ENCODE measurements at regions not wholly inside any gene's neighbourhood (a gene's known extent, or its start where the extent isn't known, plus 50 kb on each side); places are given as distances from the start of the nearest gene placed in this dataset.

DNA sequence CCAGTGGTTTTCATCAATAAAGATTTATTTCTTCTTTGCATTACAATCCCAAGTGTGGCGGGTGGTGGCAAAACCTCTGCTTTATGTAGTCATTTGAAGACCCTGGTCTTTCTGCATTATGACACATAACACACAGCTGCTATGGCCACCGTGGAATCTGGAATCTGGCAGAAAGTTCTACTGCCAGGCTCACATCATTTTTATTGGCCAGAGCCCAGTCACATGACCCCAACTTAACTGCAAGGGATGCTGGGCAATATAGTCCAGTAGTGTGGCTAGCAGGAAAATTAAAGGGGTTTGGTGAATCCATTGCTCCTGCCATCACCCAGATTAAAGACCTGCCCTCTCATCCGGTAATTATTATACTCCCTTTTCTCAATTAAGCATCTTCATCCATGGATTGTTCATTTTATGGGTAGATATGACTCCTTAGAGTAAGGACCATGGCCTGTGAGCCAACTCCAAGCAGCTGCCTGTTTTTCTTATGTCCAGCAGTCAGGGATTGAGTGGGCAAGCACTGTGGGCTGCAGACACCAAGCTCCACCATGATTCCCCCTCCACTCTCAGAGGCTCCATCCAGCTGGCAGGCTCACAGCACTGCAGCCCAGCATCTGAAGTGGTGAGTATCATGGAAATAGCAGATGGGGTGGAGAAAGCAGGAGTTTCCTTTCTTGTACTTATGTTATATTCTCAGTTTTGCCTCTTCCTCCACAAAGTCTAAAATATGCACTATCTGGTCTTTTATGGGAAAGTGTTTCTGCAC lies 1030.7 kb downstream of the AACS start:
- DNase-seq (ENCODE audit: low read depth) = no peak

DNA sequence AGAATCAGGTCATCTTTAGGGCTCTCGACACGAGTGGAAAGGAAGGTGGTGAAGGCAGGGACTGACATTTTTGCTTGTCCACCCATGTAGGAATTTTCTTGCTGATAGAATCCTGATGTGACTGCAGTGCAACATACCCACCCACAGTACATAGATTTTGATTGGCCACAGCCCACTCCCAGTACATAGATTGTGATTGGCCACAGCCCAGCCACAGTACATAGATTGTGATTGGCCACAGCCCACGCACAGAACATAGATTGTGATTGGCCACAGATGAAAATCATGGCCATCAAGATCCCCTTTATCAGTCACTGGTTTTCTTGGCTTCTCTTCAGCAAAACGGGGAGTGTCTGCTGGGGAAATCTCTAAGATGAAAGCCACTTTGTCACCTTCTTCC lies 1041.5 kb downstream of the AACS start:
- DNase-seq (ENCODE audit: low read depth) = no peak

DNA sequence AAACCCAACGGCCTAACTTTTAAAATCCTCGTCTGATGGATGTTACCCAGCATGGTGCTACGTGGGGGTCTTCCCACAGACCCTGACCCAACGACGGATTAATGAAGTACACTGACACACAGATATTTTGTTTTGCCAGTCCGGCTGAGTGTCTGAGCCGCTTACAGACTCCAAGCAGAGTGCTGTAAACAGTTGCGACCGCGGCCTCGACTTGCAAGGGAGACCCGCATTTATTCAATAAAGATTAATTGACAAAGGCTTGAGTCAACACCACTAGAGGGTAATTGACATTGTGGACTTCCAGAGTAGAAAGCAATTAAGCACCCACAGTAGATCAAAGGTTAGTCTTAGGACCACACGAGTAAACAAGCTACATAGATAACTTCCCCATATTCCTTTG lies 1042.4 kb downstream of the AACS start:
- DNase-seq (ENCODE audit: low read depth) = no peak

DNA sequence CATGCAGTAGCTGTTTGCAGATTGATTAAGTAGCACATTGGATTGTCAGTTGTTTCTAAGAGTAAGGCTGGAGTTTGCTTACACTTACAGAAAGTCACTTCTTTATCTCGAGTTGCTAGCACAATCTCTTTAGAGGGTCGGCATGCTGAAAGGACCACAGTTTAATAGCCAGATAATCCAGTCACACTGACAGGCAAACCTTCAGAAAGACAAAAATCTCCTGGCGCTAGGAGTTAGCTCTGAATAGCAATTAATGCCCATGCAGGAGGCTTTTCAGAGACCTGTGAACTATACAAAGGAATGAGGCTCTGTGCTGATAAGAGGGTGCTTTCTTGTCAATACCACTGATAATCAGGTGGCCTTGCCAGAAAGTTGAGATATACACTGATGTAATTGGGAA lies 1043.0 kb downstream of the AACS start:
- DNase-seq (ENCODE audit: low read depth) = no peak

DNA sequence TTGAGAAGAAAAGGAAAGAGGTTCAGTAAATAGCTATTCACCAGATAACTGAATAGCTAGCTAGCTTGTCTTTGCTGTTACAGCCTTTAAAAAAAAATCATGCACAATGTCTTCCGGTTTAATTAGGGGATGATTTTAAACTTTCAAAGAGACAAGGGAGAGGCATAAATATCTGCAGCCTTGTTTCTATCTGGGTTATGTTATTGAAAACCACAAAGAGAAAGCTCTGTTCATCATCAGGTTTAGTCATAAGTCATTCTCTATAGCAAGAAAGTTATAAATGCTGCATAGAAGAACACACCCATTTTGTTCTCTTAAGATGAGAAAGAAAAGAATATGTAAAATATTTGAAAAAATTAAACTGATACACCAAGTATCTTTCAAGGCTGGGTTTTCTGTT lies 1046.9 kb downstream of the AACS start:
- no peak for DNase-seq (ENCODE audit: low read depth)

DNA sequence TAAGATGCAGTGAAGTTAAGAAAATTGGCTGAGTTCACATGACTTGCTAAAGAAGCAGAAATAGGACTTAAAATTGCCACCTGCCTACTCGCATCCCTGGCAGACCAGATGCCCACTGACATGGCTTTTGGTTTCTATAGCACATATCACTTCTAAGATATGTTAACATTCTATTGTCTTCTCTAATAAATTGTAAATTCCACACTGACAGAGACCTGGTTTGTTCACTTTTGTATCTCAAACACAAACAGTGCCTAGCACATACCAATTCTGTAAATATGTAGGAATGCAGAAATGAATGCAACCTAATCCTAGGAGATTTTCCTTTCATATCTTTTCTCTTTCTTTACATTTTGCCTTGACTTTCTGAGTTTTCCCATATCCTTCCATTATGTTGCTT lies 1047.6 kb downstream of the AACS start:
- no peak for DNase-seq (ENCODE audit: low read depth)

DNA sequence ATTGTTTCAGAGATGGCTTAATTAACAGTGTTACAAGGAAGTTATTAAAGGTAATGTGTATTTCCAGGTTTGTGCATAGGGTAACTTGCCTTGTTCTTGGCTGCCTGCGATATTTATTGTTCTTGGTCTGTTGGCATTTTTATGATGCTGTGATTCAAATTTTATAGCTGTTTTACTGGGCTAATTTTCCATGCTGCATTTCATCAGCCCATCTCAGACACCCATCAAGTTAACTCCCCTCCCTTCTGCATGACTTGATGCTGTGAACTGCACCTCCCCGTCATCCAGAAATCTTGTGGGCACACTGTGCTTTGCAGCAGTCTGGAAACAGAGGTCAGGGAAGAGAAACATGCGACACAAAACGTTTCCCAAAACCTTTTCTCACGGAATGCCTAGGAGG lies 1049.2 kb downstream of the AACS start:
- no peak for DNase-seq (ENCODE audit: low read depth)

DNA sequence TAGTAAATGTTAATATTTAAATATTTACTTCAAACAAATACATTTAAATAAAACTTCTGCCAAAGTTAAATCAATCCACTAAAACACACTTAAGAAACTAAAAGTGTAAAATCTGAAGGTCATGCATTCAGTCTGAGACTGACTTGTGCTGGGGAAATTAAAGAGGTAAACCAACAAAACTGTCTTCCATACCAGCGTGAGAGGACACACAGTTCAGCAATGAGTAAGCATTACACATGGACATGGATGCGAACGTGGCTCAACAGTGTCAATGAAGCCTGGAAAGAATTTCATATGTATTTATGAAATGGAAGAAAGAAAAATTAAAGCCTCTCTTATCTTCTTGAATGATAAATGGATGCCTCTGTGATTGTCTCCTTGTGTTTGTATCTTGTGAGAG lies 1052.3 kb downstream of the AACS start:
- no peak for DNase-seq (ENCODE audit: low read depth)

DNA sequence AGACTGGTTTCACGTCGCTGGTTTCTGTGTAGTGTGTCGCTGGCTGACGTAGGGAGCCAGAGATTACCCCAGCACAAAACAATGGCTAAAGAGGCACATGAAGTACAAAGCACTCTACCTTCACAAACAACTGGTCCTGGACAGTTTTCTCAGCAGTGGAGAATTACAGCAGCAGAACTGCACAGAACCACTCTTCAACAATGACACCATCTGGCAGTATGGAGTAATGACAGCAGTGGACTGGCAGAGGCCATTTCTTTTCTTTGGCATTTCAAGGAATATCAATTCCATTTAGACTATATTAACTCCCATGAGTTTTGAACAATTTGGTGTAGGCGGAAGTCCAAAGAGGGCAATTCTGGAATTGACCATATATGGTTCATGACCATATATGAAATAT lies 1074.1 kb downstream of the AACS start:
- DNase-seq (ENCODE audit: low read depth) = no peak

DNA sequence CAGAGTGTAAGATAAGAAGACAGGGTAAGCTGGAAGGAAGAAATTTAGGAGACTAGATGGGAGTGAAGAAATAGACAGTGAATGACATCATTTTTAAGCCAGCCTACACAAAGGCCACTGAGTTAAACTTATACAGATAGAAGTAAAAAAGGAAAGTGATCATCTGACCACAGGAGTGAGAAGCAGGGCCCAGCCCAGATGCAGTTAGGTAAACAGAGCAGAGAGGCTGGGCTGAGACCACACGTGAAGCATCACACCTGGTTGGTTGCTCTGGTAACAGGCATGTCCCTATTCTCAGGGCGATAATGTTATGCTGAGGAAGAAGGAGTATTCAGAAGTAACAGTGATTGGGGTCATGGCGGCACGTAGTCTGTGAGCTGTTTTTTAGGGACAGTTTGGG lies 1079.4 kb downstream of the AACS start:
- no peak for DNase-seq (ENCODE audit: low read depth)

DNA sequence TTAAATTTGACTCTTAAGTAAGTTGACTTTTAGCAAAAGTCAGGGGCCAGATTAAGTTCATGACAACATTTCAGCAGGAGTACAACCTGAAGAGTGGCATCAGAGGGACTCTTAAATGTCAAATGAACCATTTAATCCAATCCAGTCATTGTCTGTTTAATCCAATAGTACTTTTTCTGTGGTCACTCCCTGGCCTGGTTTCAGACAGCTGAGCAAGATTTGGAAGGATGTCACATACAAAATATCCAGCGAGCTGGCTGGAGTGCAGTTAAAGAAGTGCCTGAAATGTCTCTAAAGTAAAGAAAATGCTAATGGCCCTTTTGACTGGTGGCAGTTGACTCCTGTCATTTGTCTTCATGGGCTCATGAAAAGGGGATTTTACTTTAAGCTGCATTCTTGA lies 1082.1 kb downstream of the AACS start:
- no peak for DNase-seq (ENCODE audit: low read depth)

DNA sequence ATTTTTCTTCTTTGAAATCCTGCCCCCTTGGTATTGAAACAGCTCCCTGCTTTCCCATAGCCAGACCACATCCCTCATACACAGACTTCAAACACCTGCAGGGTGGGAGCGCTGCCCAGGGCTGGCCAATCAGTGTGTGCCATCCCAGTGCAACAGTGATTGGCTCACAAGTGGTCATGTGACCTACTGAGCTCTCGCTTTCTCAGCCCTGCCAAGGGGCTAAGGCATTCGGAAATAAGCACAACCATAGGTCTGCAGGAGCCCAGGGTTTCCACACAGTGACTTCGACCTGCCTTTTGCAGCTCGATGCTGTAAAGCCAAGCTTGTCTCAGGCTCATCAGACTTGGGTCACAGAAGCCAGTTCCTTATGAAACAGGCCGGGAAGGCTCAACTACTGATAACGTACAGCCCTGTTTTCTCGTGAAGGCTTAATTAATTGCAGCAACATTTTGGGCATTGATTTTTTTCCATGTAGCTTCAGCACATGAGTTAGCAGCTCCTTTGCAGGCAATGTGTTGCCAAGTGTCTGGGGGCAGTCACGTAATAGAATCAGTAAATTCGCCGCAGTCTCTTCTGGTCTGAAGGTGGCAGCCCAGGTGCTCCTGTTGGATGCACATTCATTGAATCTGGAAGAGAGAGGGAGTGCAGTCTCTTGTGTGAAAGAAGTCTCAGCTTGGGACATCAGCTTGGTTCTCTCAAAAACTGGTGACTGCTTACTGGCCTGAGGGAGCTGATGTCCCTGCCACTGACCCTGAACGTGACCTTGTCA lies 1091.8 kb downstream of the AACS start:
- no peak for DNase-seq (ENCODE audit: low read depth)

DNA sequence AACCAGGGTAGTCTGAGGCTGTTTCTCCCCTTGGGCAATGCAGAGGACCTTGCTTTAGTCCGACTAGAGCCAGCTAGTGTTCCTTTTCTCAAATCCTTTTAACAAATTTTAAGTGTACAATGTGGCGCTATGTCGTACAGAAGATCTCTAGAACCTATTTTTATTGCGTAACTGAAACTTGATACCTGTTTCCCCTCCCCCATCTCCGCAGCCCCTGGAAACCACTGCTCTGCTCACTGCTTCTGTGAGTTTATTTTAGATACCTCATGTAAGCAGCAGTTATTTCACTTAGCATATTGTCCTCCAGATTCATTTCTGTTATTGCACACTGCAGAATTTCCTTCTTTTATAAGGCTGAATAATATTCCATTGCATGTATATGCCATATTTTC lies 1092.3 kb downstream of the AACS start:
- no peak for DNase-seq (ENCODE audit: low read depth)

DNA sequence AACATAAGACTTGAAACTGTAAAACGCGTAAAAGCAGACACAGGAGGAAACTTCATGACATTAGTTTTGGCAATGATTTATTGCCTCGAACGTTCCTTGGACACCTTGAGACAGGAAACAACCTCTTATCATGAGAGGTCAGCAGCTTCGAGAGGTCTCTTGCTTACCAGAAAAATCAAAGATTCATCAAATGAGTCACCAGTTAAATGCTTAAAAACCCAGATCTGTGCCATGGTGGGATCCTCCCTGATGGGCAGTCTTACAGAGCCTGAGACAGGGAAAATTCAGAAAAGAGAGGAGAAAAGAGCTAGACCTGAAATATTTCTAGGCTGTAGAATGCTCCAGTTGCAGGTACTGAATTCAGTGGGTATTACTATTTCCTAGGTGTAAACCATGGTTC lies 1093.9 kb downstream of the AACS start:
- DNase-seq (ENCODE audit: low read depth) = no peak

DNA sequence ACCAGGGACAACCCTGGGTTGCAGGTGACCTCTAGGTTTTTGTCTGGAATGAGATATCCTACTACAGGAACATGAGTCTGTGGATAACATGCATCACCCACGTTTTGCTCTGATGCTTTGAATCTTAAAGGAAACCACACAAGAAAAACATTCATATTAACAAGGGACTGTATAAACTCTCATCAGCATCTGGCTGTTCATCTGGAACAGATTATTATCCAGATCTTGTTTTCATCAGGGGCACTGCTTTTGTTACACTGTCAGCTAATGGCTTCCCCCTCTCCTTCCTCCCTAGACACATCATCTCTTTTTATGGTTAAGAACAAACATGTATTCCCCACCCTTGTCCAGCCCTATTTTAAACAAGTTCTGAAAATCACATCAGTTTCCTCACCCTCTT lies 1095.7 kb downstream of the AACS start:
- no peak for DNase-seq (ENCODE audit: low read depth)

DNA sequence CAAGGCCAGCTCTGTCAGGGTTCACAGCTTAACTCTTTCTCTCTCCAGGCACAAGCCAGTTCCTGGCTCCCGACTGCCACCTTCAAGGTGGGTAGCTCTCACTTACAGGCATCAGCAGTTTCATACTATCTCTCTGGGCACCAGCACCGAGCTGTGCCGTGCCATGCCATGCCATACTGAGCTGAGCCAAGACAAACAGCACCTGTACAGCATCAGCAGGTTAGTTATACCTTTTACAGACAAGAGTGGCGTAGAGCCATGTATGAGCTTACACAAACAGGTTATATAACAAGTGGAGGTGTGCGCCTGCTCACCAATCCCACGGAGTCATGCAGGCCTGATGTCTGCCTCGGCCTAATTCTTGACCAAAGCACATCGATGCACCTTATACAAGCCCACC lies 1098.7 kb downstream of the AACS start:
- DNase-seq (ENCODE audit: low read depth) = no peak

DNA sequence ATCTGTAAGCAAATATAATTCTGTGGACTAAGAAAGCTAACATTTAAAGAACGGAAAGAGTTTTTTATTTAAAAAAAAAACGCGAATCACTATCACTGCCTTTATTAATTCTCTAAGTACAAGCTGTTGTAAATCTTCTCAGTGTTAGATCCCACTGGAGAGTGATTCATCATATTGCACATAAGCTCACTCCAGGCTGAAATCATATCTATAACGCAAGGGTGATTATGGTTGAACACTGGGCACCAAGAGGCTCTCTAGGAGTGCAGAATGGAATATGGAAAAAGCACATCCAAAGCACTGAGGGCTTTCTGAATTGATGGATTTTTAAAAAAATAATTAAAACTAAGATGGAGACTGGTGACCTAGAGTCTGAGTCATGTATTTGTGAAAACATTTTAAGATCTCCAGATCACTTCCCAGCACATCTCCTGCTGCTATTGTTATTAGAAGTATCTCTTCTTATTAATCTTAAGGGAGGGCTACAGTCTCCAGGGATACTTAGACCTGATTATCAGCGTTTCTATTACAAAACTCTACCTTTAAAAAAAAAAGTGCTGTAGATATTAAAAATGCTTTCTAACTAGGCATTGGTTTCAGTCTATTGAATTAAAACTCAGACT lies 1106.8 kb downstream of the AACS start:
- DNase-seq (ENCODE audit: low read depth) = no peak

DNA sequence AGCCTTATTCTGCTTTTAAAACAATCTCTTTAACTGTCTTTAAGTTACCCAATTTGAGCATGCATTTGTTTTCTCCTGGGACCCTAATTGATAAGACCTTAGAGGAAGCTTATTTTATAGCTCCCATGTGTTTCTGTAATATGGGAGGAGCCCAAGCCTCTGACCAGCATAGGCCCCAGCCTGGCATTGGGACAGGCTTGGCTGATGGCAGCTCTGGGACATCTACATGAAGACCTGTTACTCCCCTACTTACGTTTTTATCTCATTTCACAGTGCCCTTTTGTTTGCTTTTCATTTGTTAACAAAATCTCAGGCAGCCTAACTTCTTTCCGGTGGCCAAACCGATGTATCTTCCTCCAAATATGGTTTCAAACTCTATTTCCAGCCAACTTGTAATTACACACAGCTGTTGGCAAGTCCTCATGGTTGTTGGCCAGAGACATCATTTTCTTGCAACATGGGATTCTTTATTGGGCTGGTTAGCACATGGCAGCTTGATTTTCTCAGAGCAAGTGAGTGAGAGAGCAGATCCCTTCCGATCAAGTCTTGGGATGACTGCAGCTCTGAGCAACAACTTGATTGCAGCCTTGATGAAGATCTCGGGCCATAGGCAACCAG lies 1117.5 kb downstream of the AACS start:
- peak; percentile 30 for DNase-seq (ENCODE audit: low read depth)

DNA sequence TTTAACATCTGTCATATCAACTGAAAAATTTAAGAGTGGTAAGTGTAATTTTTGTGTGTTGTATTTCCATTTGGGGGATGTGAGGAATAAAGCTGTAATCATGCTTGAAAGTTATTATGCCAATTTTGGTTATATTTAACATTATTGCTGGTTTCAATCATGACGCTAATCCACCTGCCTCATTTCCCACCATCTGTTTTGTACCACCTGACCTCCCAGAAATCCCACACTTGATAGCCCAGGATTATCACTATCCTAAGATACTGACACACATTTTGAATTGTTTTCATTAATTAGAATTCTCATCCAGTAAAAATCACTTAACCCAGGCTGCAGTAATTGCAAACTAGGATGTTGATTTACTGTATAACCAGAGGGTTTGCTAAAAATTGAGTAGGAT lies 1119.8 kb downstream of the AACS start:
- DNase-seq (ENCODE audit: low read depth) = no peak

DNA sequence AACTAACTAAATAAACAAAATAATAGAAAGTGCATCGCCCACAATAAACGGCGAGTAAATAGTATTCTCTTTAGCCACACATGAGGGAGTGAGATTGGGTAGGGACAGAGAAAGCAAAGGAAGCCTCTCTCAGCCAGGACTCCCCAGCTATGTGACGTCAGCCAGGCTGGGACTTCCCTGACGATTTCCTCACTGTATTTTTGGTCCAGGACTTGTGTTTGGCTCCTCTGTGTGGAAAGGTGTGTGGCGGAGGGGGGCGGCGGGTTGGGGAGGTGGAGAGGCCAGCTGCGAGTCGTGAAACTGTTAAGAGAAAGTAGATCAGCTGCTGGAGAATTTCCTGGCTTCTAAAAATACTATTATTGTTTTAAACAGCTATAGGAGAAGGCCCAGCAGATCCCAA lies 1124.6 kb downstream of the AACS start:
- no peak for DNase-seq (ENCODE audit: low read depth)

DNA sequence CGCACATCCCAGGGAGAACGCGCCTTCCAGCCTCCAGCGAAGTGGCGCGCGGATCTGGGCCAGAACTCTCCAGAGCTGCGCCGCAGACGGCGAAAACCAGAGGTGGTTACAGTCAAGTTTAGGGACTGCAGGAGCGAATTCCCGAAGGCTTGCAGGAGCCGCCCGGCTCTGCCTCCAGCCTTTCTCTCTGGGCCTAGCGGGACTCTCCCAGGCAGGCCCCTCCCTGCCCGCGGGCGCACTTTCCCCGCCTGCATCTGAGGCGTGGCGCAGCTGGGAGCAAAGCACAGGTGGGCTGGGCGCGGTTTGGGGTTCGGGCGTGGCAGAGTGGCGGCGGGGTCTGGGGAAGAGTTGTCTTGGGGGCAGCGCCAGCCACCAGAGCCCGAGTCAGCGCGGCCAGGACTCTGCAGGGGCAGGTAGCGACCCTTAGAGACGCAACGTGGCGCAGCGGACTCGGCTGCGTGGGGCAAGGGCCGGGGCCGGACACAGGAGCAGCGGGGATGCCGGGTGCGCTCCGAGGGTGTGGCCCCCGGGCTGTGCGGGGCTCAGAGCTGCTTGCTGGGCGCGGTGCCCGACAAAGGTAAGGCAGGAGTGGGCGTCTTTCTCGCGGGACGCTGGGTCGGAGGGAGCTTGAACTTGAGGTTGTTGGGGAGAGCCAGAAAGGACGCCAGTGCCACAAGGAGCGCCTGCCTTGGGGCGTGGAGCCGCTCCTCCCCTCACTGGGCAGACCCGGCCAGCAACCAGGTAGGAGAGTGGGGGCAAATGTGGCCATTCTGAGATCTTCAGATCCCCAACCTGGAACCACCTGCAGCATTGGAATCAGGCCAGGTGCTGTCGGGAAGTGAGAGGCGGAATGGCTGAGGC lies 1126.0 kb downstream of the AACS start:
- DNase-seq (ENCODE audit: low read depth) = no peak

DNA sequence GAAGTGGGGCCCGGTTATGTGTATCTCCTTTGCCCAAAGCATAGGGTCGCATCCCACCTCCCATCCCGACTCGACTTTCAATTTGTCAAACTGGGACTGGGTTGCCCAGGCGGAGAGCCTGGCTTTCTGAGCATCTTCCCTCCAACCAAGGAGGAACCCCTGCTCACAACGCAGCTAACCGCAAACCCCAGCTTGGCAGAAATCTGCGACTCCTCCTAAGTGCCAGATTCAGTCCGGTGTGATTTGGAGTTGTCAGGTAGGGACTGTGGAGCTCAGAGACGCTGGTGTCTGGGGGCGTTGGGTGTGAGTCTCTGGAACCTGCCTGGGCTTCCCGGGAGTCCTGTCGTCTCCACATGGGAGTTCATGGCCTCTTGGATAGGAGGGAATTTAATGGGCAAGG lies 1126.7 kb downstream of the AACS start:
- DNase-seq (ENCODE audit: low read depth) = no peak

Data from GM04504 (cell line).